Lung (tissue), 11 donors: ENCODE measurements at regions not wholly inside any gene's neighbourhood (a gene's known extent, or its start where the extent isn't known, plus 50 kb on each side); places are given as distances from the start of the nearest gene placed in this dataset.

Experiments used
- ATAC-seq: fragments of 200-7000 bp; cut with Tn5 transposase; one replicate; pipeline ENCODE4 v1.9.1; 2020; ENCODE audit warnings: moderate number of reproducible peaks; ENCODE audit not compliant: insufficient read depth, low FRiP score
- DNase-seq, 3 donors: peaks; one replicate each; pipeline ENCODE4 v3.0.0-alpha.2; 2013 to 2017
- H3K27ac ChIP-seq, 2 donors: one replicate each; pipeline ENCODE4 v1.5.1; 2013; ENCODE audit warnings: mild to moderate bottlenecking in 2 of 2, moderate library complexity in 2 of 2, control low read depth in 1 of 2, inconsistent platforms in 1 of 2, low read depth in 1 of 2, low read length in 1 of 2
- H3K27me3 ChIP-seq, 3 donors: one replicate each; pipeline ENCODE4 v1.5.1; 2013; ENCODE audit warnings: low read length in 2 of 3; ENCODE audit not compliant: control insufficient read depth in 3 of 3, insufficient read depth in 3 of 3
- H3K36me3 ChIP-seq, 4 donors: one replicate each; pipeline ENCODE4 v1.5.1; 2013; ENCODE audit warnings: low read length in 4 of 4, mild to moderate bottlenecking in 1 of 4, moderate library complexity in 1 of 4; ENCODE audit not compliant: control insufficient read depth in 4 of 4, insufficient read depth in 4 of 4
- H3K4me1 ChIP-seq, 5 donors: one replicate each; pipeline ENCODE4 v1.5.1; 2013; ENCODE audit warnings: low read length in 5 of 5, mild to moderate bottlenecking in 2 of 5, moderate library complexity in 1 of 5; ENCODE audit not compliant: control insufficient read depth in 5 of 5, insufficient read depth in 5 of 5
- H3K4me3 ChIP-seq: one replicate; pipeline ENCODE4 v1.5.1; 2013; ENCODE audit warnings: mild to moderate bottlenecking, control low read depth, moderate library complexity
- H3K9ac ChIP-seq, 2 donors: one replicate each; pipeline ENCODE4 v1.5.1; 2013; ENCODE audit warnings: low read length in 2 of 2, control low read depth in 1 of 2; ENCODE audit not compliant: insufficient read depth in 1 of 2
- H3K9me3 ChIP-seq, 4 donors: one replicate each; pipeline ENCODE4 v1.5.1; 2013; ENCODE audit warnings: low read length in 3 of 4, mild to moderate bottlenecking in 1 of 4, moderate library complexity in 1 of 4; ENCODE audit not compliant: control insufficient read depth in 4 of 4, insufficient read depth in 3 of 4
- CTCF ChIP-seq: IDR thresholded peaks from 2 replicates; pipeline ENCODE4 v1.5.1; 2012; ENCODE audit warnings: mild to moderate bottlenecking; ENCODE audit errors: control extremely low read depth, extremely low read depth
- WGBS, 2 donors: extraction: QIAGEN DNeasy Blood & Tissue Kit; methylation state at CpG; one replicate each; pipeline ENCODE4 v1.1.7; 2013; 5-methylcytosine and 5-hydroxymethylcytosine counted together
- donor health status: control.
- donor health status: control.
- donor health status: Bipolar disorder and iron deficiency.
- donor health status: healthy.
- donor health status: DM: yes; HTN: yes; CAD: no.

GRCh38 chr6:145532361-145532760 lies 203.0 kb downstream of the EPM2A start:
- no peak overlapping the region for H3K27ac ChIP-seq
- DNase-seq (no peak), ATAC-seq (no peak)
- no peak overlapping the region for H3K9ac ChIP-seq
- no peaks in the 10 kb centered on the region for H3K4me1 ChIP-seq
- H3K36me3 ChIP-seq: no peaks in the 10 kb centered on the region
- no peaks in the 10 kb centered on the region for H3K9me3 ChIP-seq
- H3K4me3 ChIP-seq: no peak overlapping the region
- no peaks in the 10 kb centered on the region for H3K27me3 ChIP-seq
- TF ChIP-seq CTCF: no peak
- 22 to 29% methylated on average over 4 of the region's 4 CpGs for WGBS, 2 donors

DNA sequence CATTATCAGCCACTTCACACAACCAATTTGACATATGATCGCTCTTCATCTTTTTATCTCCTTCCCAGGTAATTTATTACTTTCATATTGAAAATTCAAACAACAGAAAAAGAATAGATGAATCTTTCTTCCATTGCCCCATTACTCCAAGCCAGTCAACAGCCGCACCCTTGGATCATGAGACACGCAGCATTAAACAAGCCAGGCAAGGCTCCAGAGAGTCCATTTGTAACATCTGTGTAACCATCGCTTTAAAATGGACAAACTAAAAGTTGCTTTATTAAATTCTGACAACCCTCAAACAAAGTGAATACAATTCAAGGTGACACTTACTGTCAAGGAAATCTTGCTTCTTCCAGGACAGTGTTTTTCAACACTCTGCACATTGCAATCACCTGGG lies 200.3 kb downstream of the EPM2A start:
- Histone ChIP-seq H3K9ac (no peak overlapping the region), H3K4me1 (peaks cover 0 to 3% (median 0%) of the 10 kb centered on the region in 5 donors), H3K9me3 (no peaks in the 10 kb centered on the region), H3K36me3 (no peaks in the 10 kb centered on the region), H3K4me3 (no peak overlapping the region), H3K27ac (no peak overlapping the region), H3K27me3 (no peaks in the 10 kb centered on the region)
- 83 to 89% methylated on average over 4 of the region's 4 CpGs for WGBS, 2 donors
- no peak for TF ChIP-seq CTCF
- DNase-seq (no peak), ATAC-seq (no peak)

GRCh38 chr6:145538989-145539388 lies 196.3 kb downstream of the EPM2A start:
- no peak for TF ChIP-seq CTCF
- H3K9ac ChIP-seq: no peak overlapping the region
- H3K27ac ChIP-seq: no peak overlapping the region
- H3K27me3 ChIP-seq: no peaks in the 10 kb centered on the region
- H3K4me1 ChIP-seq: peaks cover 0 to 6% (median 0%) of the 10 kb centered on the region in 5 donors
- H3K9me3 ChIP-seq: no peaks in the 10 kb centered on the region
- ATAC-seq (no peak), DNase-seq (no peak)
- WGBS, 2 donors: 67 to 74% methylated on average over 1 of the region's 1 CpG
- H3K4me3 ChIP-seq: no peak overlapping the region
- no peaks in the 10 kb centered on the region for H3K36me3 ChIP-seq

GRCh38 chr6:145539831-145540230 lies 195.5 kb downstream of the EPM2A start:
- no peak overlapping the region for H3K9ac ChIP-seq
- no peaks in the 10 kb centered on the region for H3K36me3 ChIP-seq
- no peak for TF ChIP-seq CTCF
- no peaks in the 10 kb centered on the region for H3K27me3 ChIP-seq
- no peak overlapping the region for H3K27ac ChIP-seq
- DNase-seq (no peak), ATAC-seq (no peak)
- H3K4me1 ChIP-seq: peaks cover 0 to 6% (median 0%) of the 10 kb centered on the region in 5 donors
- no peak overlapping the region for H3K4me3 ChIP-seq
- H3K9me3 ChIP-seq: no peaks in the 10 kb centered on the region
- WGBS, 2 donors: 83 to 87% methylated on average over 3 of the region's 3 CpGs
